ENCODE measurements at regions not wholly inside any gene's neighbourhood (a gene's known extent, or its start where the extent isn't known, plus 50 kb on each side); places are given as distances from the start of the nearest gene placed in this dataset.

DNA sequence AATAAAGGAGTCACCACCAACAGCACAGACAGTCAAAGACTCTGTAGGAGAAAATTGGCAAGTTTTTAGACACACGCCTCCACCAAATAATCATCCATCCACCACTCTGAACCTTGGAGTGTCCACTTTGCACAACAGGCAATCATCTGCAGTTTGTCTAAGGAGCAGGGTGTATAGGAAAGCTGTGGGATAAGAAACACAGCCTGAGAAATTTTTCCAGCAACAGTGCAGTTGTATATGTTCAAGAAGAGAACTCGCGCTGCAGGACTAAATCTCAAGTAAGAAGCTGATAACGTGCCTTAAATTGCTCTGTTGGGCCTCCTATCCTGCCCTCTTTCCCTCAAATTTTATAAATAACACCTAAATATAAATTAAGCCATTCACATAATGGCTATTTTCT is 136.7 kb upstream of the PPARGC1A start:
- H3K27me3 ChIP-seq: no peaks in the 10 kb centered on the region
- no peaks in the 10 kb centered on the region for H3K36me3 ChIP-seq
- H3K4me3 ChIP-seq: no peak overlapping the region
- 72 to 87% (median 75%) methylated on average over 4 of the region's 4 CpGs for WGBS, 3 donors
- DNase-seq: no peak
- H3K9me3 ChIP-seq: no peaks in the 10 kb centered on the region
- H3K27ac ChIP-seq: no peak overlapping the region
- H3K4me1 ChIP-seq (ENCODE audit: insufficient read depth): no peaks in the 10 kb centered on the region
- intact Hi-C loops (cut with DNase I): no loop called here
- TF ChIP-seq EP300 (IDR thresholded peaks at IDR 0.05) (no peak), POLR2A (IDR thresholded peaks at IDR 0.05) (no peak)
- TF ChIP-seq, protein P1, sequence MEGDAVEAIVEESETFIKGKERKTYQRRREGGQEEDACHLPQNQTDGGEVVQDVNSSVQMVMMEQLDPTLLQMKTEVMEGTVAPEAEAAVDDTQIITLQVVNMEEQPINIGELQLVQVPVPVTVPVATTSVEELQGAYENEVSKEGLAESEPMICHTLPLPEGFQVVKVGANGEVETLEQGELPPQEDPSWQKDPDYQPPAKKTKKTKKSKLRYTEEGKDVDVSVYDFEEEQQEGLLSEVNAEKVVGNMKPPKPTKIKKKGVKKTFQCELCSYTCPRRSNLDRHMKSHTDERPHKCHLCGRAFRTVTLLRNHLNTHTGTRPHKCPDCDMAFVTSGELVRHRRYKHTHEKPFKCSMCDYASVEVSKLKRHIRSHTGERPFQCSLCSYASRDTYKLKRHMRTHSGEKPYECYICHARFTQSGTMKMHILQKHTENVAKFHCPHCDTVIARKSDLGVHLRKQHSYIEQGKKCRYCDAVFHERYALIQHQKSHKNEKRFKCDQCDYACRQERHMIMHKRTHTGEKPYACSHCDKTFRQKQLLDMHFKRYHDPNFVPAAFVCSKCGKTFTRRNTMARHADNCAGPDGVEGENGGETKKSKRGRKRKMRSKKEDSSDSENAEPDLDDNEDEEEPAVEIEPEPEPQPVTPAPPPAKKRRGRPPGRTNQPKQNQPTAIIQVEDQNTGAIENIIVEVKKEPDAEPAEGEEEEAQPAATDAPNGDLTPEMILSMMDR (IDR thresholded peaks at IDR 0.05): no peak

DNA sequence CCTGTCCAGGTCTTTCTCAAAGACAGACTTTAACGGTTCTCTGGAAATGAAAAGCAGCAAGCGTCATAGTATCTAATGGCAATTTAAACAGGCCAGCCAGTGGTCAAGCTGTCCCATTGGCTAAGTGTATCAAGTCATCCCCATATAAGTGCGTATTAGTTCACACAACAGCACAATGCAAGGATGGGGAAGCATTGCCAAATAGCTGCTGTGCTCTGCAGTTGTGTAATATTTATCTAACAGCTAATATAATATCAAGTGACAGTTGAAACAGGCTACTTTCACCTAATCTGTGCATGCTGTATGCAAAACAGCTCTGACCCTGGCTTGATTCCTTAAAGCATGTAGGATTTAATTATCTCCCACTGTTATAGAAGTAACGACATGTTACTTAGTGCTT is 134.8 kb upstream of the PPARGC1A start:
- no peak overlapping the region for H3K27ac ChIP-seq
- intact Hi-C loops (cut with DNase I): no loop called here
- 60 to 77% (median 75%) methylated on average over 4 of the region's 4 CpGs for WGBS, 3 donors
- H3K27me3 ChIP-seq: no peaks in the 10 kb centered on the region
- no peak overlapping the region for H3K4me3 ChIP-seq
- no peak for DNase-seq
- TF ChIP-seq, protein P1 (IDR thresholded peaks at IDR 0.05): no peak
- TF ChIP-seq POLR2A (IDR thresholded peaks at IDR 0.05): no peak
- TF ChIP-seq EP300 (IDR thresholded peaks at IDR 0.05): no peak
- no peaks in the 10 kb centered on the region for H3K9me3 ChIP-seq
- no peaks in the 10 kb centered on the region for H3K36me3 ChIP-seq
- no peaks in the 10 kb centered on the region for H3K4me1 ChIP-seq (ENCODE audit: insufficient read depth)

DNA sequence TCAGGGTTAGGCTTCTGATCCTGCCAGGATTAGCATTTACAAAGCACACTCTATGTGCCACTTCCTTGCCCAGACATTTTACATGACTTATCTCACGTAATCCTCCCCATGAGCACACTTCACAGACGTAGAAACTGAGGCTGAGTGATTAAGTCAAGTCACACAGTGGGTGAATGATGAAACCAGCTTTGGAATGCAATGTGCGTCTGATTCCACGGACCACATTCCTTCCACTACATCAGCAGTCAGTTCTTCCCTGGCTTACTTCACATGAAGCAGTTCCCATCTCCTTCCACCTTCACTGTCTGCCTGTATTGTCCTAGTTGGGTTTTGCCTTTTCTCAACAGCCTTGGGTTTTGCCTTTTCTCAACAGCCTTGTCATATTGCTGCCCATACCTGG is 134.3 kb upstream of the PPARGC1A start:
- no peak overlapping the region for H3K4me3 ChIP-seq
- intact Hi-C loops (cut with DNase I): no loop called here
- H3K4me1 ChIP-seq (ENCODE audit: insufficient read depth): no peaks in the 10 kb centered on the region
- WGBS, 3 donors: 62 to 73% (median 69%) methylated on average over 4 of the region's 4 CpGs
- DNase-seq: no peak
- no peak overlapping the region for H3K27ac ChIP-seq
- no peaks in the 10 kb centered on the region for H3K27me3 ChIP-seq
- TF ChIP-seq POLR2A (IDR thresholded peaks at IDR 0.05) (no peak), EP300 (IDR thresholded peaks at IDR 0.05) (no peak)
- TF ChIP-seq, protein P1 (IDR thresholded peaks at IDR 0.05): no peak
- H3K36me3 ChIP-seq: no peaks in the 10 kb centered on the region
- no peaks in the 10 kb centered on the region for H3K9me3 ChIP-seq

DNA sequence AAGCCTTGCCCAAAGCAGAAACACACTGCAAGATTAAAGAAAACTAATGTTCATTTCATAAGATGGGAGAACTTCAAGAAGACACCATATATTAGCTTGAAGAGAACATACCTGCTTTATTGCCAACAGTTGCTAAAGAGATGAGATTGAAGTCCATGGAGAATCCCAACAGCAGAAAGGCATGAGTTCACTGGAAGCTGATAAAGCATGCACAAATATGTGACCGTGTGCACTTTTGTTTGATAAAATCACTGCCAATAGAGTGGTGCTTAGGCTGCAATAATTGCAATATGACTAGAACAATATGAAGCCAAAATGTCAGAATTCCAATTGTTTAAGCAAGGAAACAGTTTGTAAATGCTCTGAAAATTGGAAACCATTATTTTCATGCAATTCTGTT is 125.9 kb upstream of the PPARGC1A start:
- WGBS, 3 donors: 66 to 82% (median 76%) methylated on average over 1 of the region's 1 CpG
- Histone ChIP-seq H3K27ac (no peak overlapping the region), H3K36me3 (no peaks in the 10 kb centered on the region), H3K4me1 (ENCODE audit: insufficient read depth) (no peaks in the 10 kb centered on the region), H3K27me3 (no peaks in the 10 kb centered on the region), H3K9me3 (no peaks in the 10 kb centered on the region), H3K4me3 (no peak overlapping the region)
- intact Hi-C loops (cut with DNase I): no loop called here
- DNase-seq: no peak
- no peak for TF ChIP-seq POLR2A (IDR thresholded peaks at IDR 0.05)
- TF ChIP-seq, protein P1 (IDR thresholded peaks at IDR 0.05): no peak

Data from ovary (tissue), 7 donors.